HG03039 (cell line): ENCODE measurements at regions not wholly inside any gene's neighbourhood (a gene's known extent, or its start where the extent isn't known, plus 50 kb on each side); places are given as distances from the start of the nearest gene placed in this dataset.

Source experiments
- ATAC-seq: cut with Tn5 transposase; IDR thresholded peaks from one replicate; pipeline ENCODE4 v1.9.1; 2021; ENCODE audit warnings: mild to moderate bottlenecking, moderate library complexity; ENCODE audit not compliant: unreplicated experiment

GRCh38 chr3:21801631-21802030, 50.6 kb upstream of the ZNF385D start:
- no peak for ATAC-seq

- ATAC-seq: no peak
These were observed 52.6 kb upstream of the ZNF385D start for GRCh38 chr3:21803604-21804003.

GRCh38 chr3:21804330-21804729, 53.3 kb upstream of the ZNF385D start:
- ATAC-seq: no peak

GRCh38 chr3:21806733-21807132, 55.7 kb upstream of the ZNF385D start:
- no peak for ATAC-seq

- no peak for ATAC-seq
These were observed 74.7 kb upstream of the ZNF385D start for GRCh38 chr3:21825684-21826083.

- no peak for ATAC-seq
These were observed 75.4 kb upstream of the ZNF385D start for GRCh38 chr3:21826416-21826815.

- no peak for ATAC-seq
These were observed 79.5 kb upstream of the ZNF385D start for GRCh38 chr3:21830541-21830940.

- no peak for ATAC-seq
These were observed 84.3 kb upstream of the ZNF385D start for GRCh38 chr3:21835264-21835663.

GRCh38 chr3:21836227-21836626, 85.2 kb upstream of the ZNF385D start:
- no peak for ATAC-seq

- ATAC-seq: no peak
These were observed 88.2 kb upstream of the ZNF385D start for GRCh38 chr3:21839176-21839575.

- ATAC-seq: no peak
These were observed 88.6 kb upstream of the ZNF385D start for GRCh38 chr3:21839592-21839991.

- ATAC-seq: no peak
These were observed 96.0 kb upstream of the ZNF385D start for GRCh38 chr3:21847005-21847404.

GRCh38 chr3:21859124-21860081, 108.4 kb upstream of the ZNF385D start:
- ATAC-seq: no peak

GRCh38 chr3:21860082-21860475, 109.1 kb upstream of the ZNF385D start:
- no peak for ATAC-seq

GRCh38 chr3:21860657-21861056, 109.6 kb upstream of the ZNF385D start:
- ATAC-seq: no peak

GRCh38 chr3:21876782-21877181, 125.8 kb upstream of the ZNF385D start:
- ATAC-seq: no peak

GRCh38 chr3:21877214-21877754, 126.3 kb upstream of the ZNF385D start:
- ATAC-seq: no peak

- ATAC-seq: no peak
These were observed 128.3 kb upstream of the ZNF385D start for GRCh38 chr3:21879184-21879886.

- no peak for ATAC-seq
These were observed 137.6 kb upstream of the ZNF385D start for GRCh38 chr3:21888656-21889055.

- ATAC-seq: no peak
These were observed 138.2 kb upstream of the ZNF385D start for GRCh38 chr3:21889166-21889565.

- no peak for ATAC-seq
These were observed 141.1 kb upstream of the ZNF385D start for GRCh38 chr3:21892104-21892503.

GRCh38 chr3:21893242-21893641, 142.2 kb upstream of the ZNF385D start:
- no peak for ATAC-seq
